SK-N-SH (cell line): ENCODE measurements at regions not wholly inside any gene's neighbourhood (a gene's known extent, or its start where the extent isn't known, plus 50 kb on each side); places are given as distances from the start of the nearest gene placed in this dataset.

ENCODE experiments used
- CTCF ChIA-PET: fragments of 300-600, 350-600 bp; formaldehyde crosslinking; extraction: SDS; loops from one replicate; lab custom pipeline; 2021; lab: Yijun Ruan, JAX
- POLR2A ChIA-PET: fragments of 350-600 bp; sonication (Branson Sonifier 250); formaldehyde crosslinking; extraction: SDS; loops from one replicate; lab custom pipeline; 2020; ENCODE audit warnings: antibody characterized with exemption, inconsistent platforms; lab: Yijun Ruan, JAX
- DNase-seq: peaks from one replicate; pipeline ENCODE4 v3.0.0; 2012
- H2AFZ ChIP-seq: fragments of 200-600 bp; sonication (generic); 2 replicates; pipeline ENCODE4 v1.8.1; 2016; ENCODE audit warnings: antibody characterized with exemption, mild to moderate bottlenecking, low read depth
- H3F3A ChIP-seq: fragments of 200-600 bp; sonication (generic); replicated peaks from 2 replicates; pipeline ENCODE3; 2016; ENCODE audit warnings: antibody characterized with exemption, mild to moderate bottlenecking; ENCODE audit not compliant: insufficient read depth
- H3K27ac ChIP-seq, 2 experiments: fragments of 200-500 bp in 1 of 2; fragments of 200-600 bp in 1 of 2; sonication (Bioruptor generic) in 1 of 2; sonication (generic), shearing (Covaris generic) in 1 of 2; 2 replicates each; pipeline versions ENCODE4 v1.5.1 to v1.6.1; 2014 to 2016; ENCODE audit warnings: low read depth in 2 of 2, inconsistent platforms in 1 of 2, low read length in 1 of 2, mild to moderate bottlenecking in 1 of 2, mixed read lengths in 1 of 2
- H3K27me3 ChIP-seq: fragments of 200-600 bp; sonication (generic), shearing (Covaris generic); 2 replicates; pipeline ENCODE4 v1.6.1; 2016; ENCODE audit warnings: mixed run types; ENCODE audit not compliant: insufficient read depth
- H3K36me3 ChIP-seq, 2 experiments: fragments of 200-500 bp in 1 of 2; fragments of 200-600 bp in 1 of 2; sonication (Bioruptor generic) in 1 of 2; sonication (generic) in 1 of 2; replicated peaks in 1 of 2; 2 replicates each; pipeline versions ENCODE3 to v1.5.1; 2014 to 2016; ENCODE audit warnings: low read length in 1 of 2, mild to moderate bottlenecking in 1 of 2; ENCODE audit not compliant: insufficient read depth in 2 of 2, control insufficient read depth in 1 of 2
- H3K4me1 ChIP-seq, 2 experiments: fragments of 200-500 bp in 1 of 2; fragments of 200-600 bp in 1 of 2; sonication (Bioruptor generic) in 1 of 2; sonication (generic), shearing (Covaris generic) in 1 of 2; 2 replicates each; pipeline versions ENCODE4 v1.5.1 to v1.6.1; 2014 to 2016; ENCODE audit warnings: low read depth in 1 of 2, low read length in 1 of 2, mixed run types in 1 of 2; ENCODE audit not compliant: insufficient read depth in 2 of 2, control insufficient read depth in 1 of 2
- H3K4me2 ChIP-seq: fragments of 200-600 bp; sonication (generic), shearing (Covaris generic); 2 replicates; pipeline ENCODE4 v1.6.1; 2017; ENCODE audit warnings: mixed run types
- H3K4me3 ChIP-seq, 2 experiments: fragments of 200-500 bp in 1 of 2; fragments of 200-600 bp in 1 of 2; sonication (Bioruptor generic) in 1 of 2; sonication (generic), shearing (Covaris generic) in 1 of 2; 2 replicates each; pipeline versions ENCODE4 v1.5.1 to v1.8.1; 2014 to 2016; ENCODE audit warnings: low read depth in 2 of 2, inconsistent platforms in 1 of 2, low read length in 1 of 2, mild to moderate bottlenecking in 1 of 2, mixed read lengths in 1 of 2, moderate library complexity in 1 of 2
- H3K79me2 ChIP-seq: fragments of 200-600 bp; sonication (generic); 2 replicates; pipeline ENCODE4 v1.8.1; 2017; ENCODE audit warnings: mild to moderate bottlenecking; ENCODE audit not compliant: insufficient read depth
- H3K9ac ChIP-seq: fragments of 200-600 bp; sonication (generic); 2 replicates; pipeline ENCODE4 v1.6.1; 2017; ENCODE audit warnings: mixed run types
- H3K9me2 ChIP-seq: fragments of 200-600 bp; sonication (generic); 2 replicates; pipeline ENCODE4 v1.6.1; 2017; ENCODE audit warnings: mixed run types
- H3K9me3 ChIP-seq: fragments of 200-600 bp; sonication (generic); 2 replicates; pipeline ENCODE4 v1.6.1; 2017; ENCODE audit warnings: mixed run types, mild to moderate bottlenecking, moderate library complexity
- H4K20me1 ChIP-seq: fragments of 200-600 bp; sonication (generic); 2 replicates; pipeline ENCODE4 v1.6.1; 2017; ENCODE audit warnings: mild to moderate bottlenecking, mixed run types; ENCODE audit not compliant: insufficient read depth
- ELF1 ChIP-seq: IDR thresholded peaks from 2 replicates; pipeline ENCODE4 v1.4.0; 2012
- FOSL2 ChIP-seq: IDR thresholded peaks from 2 replicates; pipeline ENCODE4 v1.4.0; 2012; ENCODE audit warnings: low read depth, mild to moderate bottlenecking, moderate library complexity, borderline replicate concordance
- FOXM1 ChIP-seq: IDR thresholded peaks from 2 replicates; pipeline ENCODE4 v1.4.0; 2012; ENCODE audit warnings: low read depth, mild to moderate bottlenecking
- JUND ChIP-seq: IDR thresholded peaks from 2 replicates; pipeline ENCODE4 v1.4.0; 2012
- MEF2A ChIP-seq: IDR thresholded peaks from 2 replicates; pipeline ENCODE4 v1.4.0; 2012; ENCODE audit warnings: low read depth, borderline replicate concordance
- RFX5 ChIP-seq: IDR thresholded peaks from 2 replicates; pipeline ENCODE4 v1.6.1; 2012; ENCODE audit warnings: mild to moderate bottlenecking, improper control_type of control experiment, low read length
- SIN3A ChIP-seq: IDR thresholded peaks from 2 replicates; pipeline ENCODE4 v1.6.1; 2012; ENCODE audit warnings: low read depth, mild to moderate bottlenecking, low read length, moderate library complexity, borderline replicate concordance
- SMC3 ChIP-seq: IDR thresholded peaks from 2 replicates; pipeline ENCODE4 v1.6.1; 2012; ENCODE audit warnings: low read depth, low read length, improper control_type of control experiment
- TAF1 ChIP-seq: IDR thresholded peaks from 2 replicates; pipeline ENCODE4 v1.6.1; 2012; ENCODE audit warnings: low read depth, mild to moderate bottlenecking, low read length, moderate library complexity, borderline replicate concordance
- TEAD4 ChIP-seq: IDR thresholded peaks from 2 replicates; pipeline ENCODE4 v1.4.0; 2012; ENCODE audit warnings: mild to moderate bottlenecking, borderline replicate concordance; ENCODE audit not compliant: insufficient read depth
- TF ChIP-seq, protein P1 (sequence below): fragments of 150-350 bp; IDR thresholded peaks from 2 replicates; pipeline ENCODE4 v1.6.1; 2017; ENCODE audit warnings: antibody characterized with exemption, low read length, low read depth, borderline replicate concordance
- TF ChIP-seq, protein P2 (sequence below): IDR thresholded peaks from 2 replicates; pipeline ENCODE4 v1.4.0; 2012; ENCODE audit warnings: low read depth
- TF ChIP-seq, protein P3 (sequence below): fragments of 200-600 bp; sonication (generic); IDR thresholded peaks from 2 replicates; pipeline ENCODE4 v1.6.1; 2017; ENCODE audit warnings: antibody characterized with exemption, mild to moderate bottlenecking, moderate library complexity
- TF ChIP-seq, protein P4 (sequence below): IDR thresholded peaks from 2 replicates; pipeline ENCODE4 v1.6.1; 2012; ENCODE audit warnings: mild to moderate bottlenecking, low read depth, low read length, moderate library complexity

- Histone ChIP-seq H3K27ac (no peak overlapping the region), H3K36me3 (no peaks in the 10 kb centered on the region), H3K27me3 (no peaks in the 10 kb centered on the region), H3K79me2 (no peaks in the 10 kb centered on the region), H3K9ac (no peak overlapping the region), H2AFZ (no peak overlapping the region), H3F3A (no peaks in the 10 kb centered on the region), H3K9me3 (no peaks in the 10 kb centered on the region), H3K4me2 (no peak overlapping the region), H3K4me3 (no peak overlapping the region), H3K9me2 (no peaks in the 10 kb centered on the region), H4K20me1 (no peaks in the 10 kb centered on the region), H3K4me1 (no peaks in the 10 kb centered on the region)
- ChIA-PET CTCF (no interaction called here), POLR2A (no interaction called here)
- TF ChIP-seq, protein P1, sequence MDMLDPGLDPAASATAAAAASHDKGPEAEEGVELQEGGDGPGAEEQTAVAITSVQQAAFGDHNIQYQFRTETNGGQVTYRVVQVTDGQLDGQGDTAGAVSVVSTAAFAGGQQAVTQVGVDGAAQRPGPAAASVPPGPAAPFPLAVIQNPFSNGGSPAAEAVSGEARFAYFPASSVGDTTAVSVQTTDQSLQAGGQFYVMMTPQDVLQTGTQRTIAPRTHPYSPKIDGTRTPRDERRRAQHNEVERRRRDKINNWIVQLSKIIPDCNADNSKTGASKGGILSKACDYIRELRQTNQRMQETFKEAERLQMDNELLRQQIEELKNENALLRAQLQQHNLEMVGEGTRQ: no peak
- TF ChIP-seq, protein P2, sequence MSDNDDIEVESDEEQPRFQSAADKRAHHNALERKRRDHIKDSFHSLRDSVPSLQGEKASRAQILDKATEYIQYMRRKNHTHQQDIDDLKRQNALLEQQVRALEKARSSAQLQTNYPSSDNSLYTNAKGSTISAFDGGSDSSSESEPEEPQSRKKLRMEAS: no peak
- no peak for TF ChIP-seq FOSL2
- no peak for TF ChIP-seq SIN3A
- TF ChIP-seq ELF1: no peak
- TF ChIP-seq FOXM1: no peak
- TF ChIP-seq, protein P3, sequence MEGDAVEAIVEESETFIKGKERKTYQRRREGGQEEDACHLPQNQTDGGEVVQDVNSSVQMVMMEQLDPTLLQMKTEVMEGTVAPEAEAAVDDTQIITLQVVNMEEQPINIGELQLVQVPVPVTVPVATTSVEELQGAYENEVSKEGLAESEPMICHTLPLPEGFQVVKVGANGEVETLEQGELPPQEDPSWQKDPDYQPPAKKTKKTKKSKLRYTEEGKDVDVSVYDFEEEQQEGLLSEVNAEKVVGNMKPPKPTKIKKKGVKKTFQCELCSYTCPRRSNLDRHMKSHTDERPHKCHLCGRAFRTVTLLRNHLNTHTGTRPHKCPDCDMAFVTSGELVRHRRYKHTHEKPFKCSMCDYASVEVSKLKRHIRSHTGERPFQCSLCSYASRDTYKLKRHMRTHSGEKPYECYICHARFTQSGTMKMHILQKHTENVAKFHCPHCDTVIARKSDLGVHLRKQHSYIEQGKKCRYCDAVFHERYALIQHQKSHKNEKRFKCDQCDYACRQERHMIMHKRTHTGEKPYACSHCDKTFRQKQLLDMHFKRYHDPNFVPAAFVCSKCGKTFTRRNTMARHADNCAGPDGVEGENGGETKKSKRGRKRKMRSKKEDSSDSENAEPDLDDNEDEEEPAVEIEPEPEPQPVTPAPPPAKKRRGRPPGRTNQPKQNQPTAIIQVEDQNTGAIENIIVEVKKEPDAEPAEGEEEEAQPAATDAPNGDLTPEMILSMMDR: no peak
- TF ChIP-seq RFX5: no peak
- TF ChIP-seq JUND: no peak
- TF ChIP-seq, protein P4, sequence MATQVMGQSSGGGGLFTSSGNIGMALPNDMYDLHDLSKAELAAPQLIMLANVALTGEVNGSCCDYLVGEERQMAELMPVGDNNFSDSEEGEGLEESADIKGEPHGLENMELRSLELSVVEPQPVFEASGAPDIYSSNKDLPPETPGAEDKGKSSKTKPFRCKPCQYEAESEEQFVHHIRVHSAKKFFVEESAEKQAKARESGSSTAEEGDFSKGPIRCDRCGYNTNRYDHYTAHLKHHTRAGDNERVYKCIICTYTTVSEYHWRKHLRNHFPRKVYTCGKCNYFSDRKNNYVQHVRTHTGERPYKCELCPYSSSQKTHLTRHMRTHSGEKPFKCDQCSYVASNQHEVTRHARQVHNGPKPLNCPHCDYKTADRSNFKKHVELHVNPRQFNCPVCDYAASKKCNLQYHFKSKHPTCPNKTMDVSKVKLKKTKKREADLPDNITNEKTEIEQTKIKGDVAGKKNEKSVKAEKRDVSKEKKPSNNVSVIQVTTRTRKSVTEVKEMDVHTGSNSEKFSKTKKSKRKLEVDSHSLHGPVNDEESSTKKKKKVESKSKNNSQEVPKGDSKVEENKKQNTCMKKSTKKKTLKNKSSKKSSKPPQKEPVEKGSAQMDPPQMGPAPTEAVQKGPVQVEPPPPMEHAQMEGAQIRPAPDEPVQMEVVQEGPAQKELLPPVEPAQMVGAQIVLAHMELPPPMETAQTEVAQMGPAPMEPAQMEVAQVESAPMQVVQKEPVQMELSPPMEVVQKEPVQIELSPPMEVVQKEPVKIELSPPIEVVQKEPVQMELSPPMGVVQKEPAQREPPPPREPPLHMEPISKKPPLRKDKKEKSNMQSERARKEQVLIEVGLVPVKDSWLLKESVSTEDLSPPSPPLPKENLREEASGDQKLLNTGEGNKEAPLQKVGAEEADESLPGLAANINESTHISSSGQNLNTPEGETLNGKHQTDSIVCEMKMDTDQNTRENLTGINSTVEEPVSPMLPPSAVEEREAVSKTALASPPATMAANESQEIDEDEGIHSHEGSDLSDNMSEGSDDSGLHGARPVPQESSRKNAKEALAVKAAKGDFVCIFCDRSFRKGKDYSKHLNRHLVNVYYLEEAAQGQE: no peak
- TF ChIP-seq MEF2A: no peak
- TF ChIP-seq TAF1: no peak
- TF ChIP-seq SMC3: no peak
- TF ChIP-seq TEAD4: no peak
- no peak for DNase-seq
Observed at GRCh38 chr2:83686863-83687262, 772.2 kb downstream of the SUCLG1 start.
